ENCODE measurements at regions not wholly inside any gene's neighbourhood (a gene's known extent, or its start where the extent isn't known, plus 50 kb on each side); places are given as distances from the start of the nearest gene placed in this dataset.

GRCh38 chr16:56050916-56051315 lies 140.4 kb upstream of the GNAO1 start:
- Histone ChIP-seq H3K4me1 (ENCODE audit: control insufficient read depth, extremely low read depth, insufficient read depth, low read length) (no peaks in the 10 kb centered on the region), H3K79me2 (ENCODE audit: control insufficient read depth, insufficient read depth, low read length) (no peaks in the 10 kb centered on the region), H3K27ac (ENCODE audit: insufficient read depth, low read length) (no peak overlapping the region), H3K4me2 (ENCODE audit: extremely low read depth, insufficient read depth, low read length) (no peak overlapping the region), H3K36me3 (ENCODE audit: control insufficient read depth, insufficient read depth, low read length) (no peaks in the 10 kb centered on the region), H2AFZ (ENCODE audit: low read length) (no peak overlapping the region), H3K27me3 (ENCODE audit: control insufficient read depth, insufficient read depth, low read length) (no peaks in the 10 kb centered on the region), H4K20me1 (ENCODE audit: control insufficient read depth, extremely low read depth, insufficient read depth, low read length) (no peaks in the 10 kb centered on the region), H3K9me3 (ENCODE audit: control insufficient read depth, insufficient read depth, low read depth, low read length) (no peaks in the 10 kb centered on the region), H3K9ac (ENCODE audit: insufficient read depth, low read length) (no peak overlapping the region), H3K4me3 (replicated peaks in 1 of 4; ENCODE audit: control extremely low read depth in 1 of 4, insufficient read depth in 1 of 4, low read depth in 3 of 4, low read length in 4 of 4) (no peak overlapping the region)
- TF ChIP-seq CTCF (conservative IDR thresholded peaks at IDR 0.05 in 1 of 2, IDR thresholded peaks at IDR 0.05 in 1 of 2; ENCODE audit: low read depth in 1 of 2, low read length in 2 of 2) (no peak), EZH2 (IDR thresholded peaks at IDR 0.05; ENCODE audit: low read length, missing control alignments) (no peak)
- no peak for DNase-seq (ENCODE audit: low read depth in 2 of 2)

GRCh38 chr16:56048425-56049105 lies 142.7 kb upstream of the GNAO1 start:
- no peaks in the 10 kb centered on the region for H3K36me3 ChIP-seq (ENCODE audit: control insufficient read depth, insufficient read depth, low read length)
- no peak for DNase-seq (ENCODE audit: low read depth in 2 of 2)
- H3K4me1 ChIP-seq (ENCODE audit: control insufficient read depth, extremely low read depth, insufficient read depth, low read length), result no peaks in the 10 kb centered on the region
- H3K4me3 ChIP-seq (replicated peaks in 1 of 4; ENCODE audit: control extremely low read depth in 1 of 4, insufficient read depth in 1 of 4, low read depth in 3 of 4, low read length in 4 of 4), result no peak overlapping the region
- H3K79me2 ChIP-seq (ENCODE audit: control insufficient read depth, insufficient read depth, low read length), result no peaks in the 10 kb centered on the region
- no peak overlapping the region for H3K4me2 ChIP-seq (ENCODE audit: extremely low read depth, insufficient read depth, low read length)
- no peak overlapping the region for H2AFZ ChIP-seq (ENCODE audit: low read length)
- no peaks in the 10 kb centered on the region for H3K27me3 ChIP-seq (ENCODE audit: control insufficient read depth, insufficient read depth, low read length)
- TF ChIP-seq EZH2 (IDR thresholded peaks at IDR 0.05; ENCODE audit: low read length, missing control alignments) (no peak), CTCF (conservative IDR thresholded peaks at IDR 0.05 in 1 of 2, IDR thresholded peaks at IDR 0.05 in 1 of 2; ENCODE audit: low read depth in 1 of 2, low read length in 2 of 2) (no peak)
- no peak overlapping the region for H3K27ac ChIP-seq (ENCODE audit: insufficient read depth, low read length)
- H4K20me1 ChIP-seq (ENCODE audit: control insufficient read depth, extremely low read depth, insufficient read depth, low read length), result no peaks in the 10 kb centered on the region
- H3K9me3 ChIP-seq (ENCODE audit: control insufficient read depth, insufficient read depth, low read depth, low read length), result no peaks in the 10 kb centered on the region
- H3K9ac ChIP-seq (ENCODE audit: insufficient read depth, low read length), result no peak overlapping the region

GRCh38 chr16:56047307-56048234 lies 143.7 kb upstream of the GNAO1 start:
- no peak overlapping the region for H3K27ac ChIP-seq (ENCODE audit: insufficient read depth, low read length)
- H3K9ac ChIP-seq (ENCODE audit: insufficient read depth, low read length), result no peak overlapping the region

More at GRCh38 chr16:56047307-56048234, 143.7 kb upstream of the GNAO1 start:
- Histone ChIP-seq H3K27me3 (ENCODE audit: control insufficient read depth, insufficient read depth, low read length) (no peaks in the 10 kb centered on the region), H3K4me3 (replicated peaks in 1 of 4; ENCODE audit: control extremely low read depth in 1 of 4, insufficient read depth in 1 of 4, low read depth in 3 of 4, low read length in 4 of 4) (no peak overlapping the region), H3K4me1 (ENCODE audit: control insufficient read depth, extremely low read depth, insufficient read depth, low read length) (no peaks in the 10 kb centered on the region), H3K4me2 (ENCODE audit: extremely low read depth, insufficient read depth, low read length) (no peak overlapping the region), H3K9me3 (ENCODE audit: control insufficient read depth, insufficient read depth, low read depth, low read length) (no peaks in the 10 kb centered on the region), H2AFZ (ENCODE audit: low read length) (no peak overlapping the region), H3K36me3 (ENCODE audit: control insufficient read depth, insufficient read depth, low read length) (no peaks in the 10 kb centered on the region), H3K79me2 (ENCODE audit: control insufficient read depth, insufficient read depth, low read length) (no peaks in the 10 kb centered on the region), H4K20me1 (ENCODE audit: control insufficient read depth, extremely low read depth, insufficient read depth, low read length) (no peaks in the 10 kb centered on the region)
- TF ChIP-seq CTCF (conservative IDR thresholded peaks at IDR 0.05 in 1 of 2, IDR thresholded peaks at IDR 0.05 in 1 of 2; ENCODE audit: low read depth in 1 of 2, low read length in 2 of 2) (no peak), EZH2 (IDR thresholded peaks at IDR 0.05; ENCODE audit: low read length, missing control alignments) (no peak)
- DNase-seq (ENCODE audit: low read depth in 2 of 2), result no peak
